Lung (tissue), 11 donors: ENCODE measurements at regions not wholly inside any gene's neighbourhood (a gene's known extent, or its start where the extent isn't known, plus 50 kb on each side); places are given as distances from the start of the nearest gene placed in this dataset.
A peak's percentile ranks its signal among the peaks of the same experiment; 100 is the strongest.

Experiments
- ATAC-seq: fragments of 200-7000 bp; cut with Tn5 transposase; one replicate; pipeline ENCODE4 v1.9.1; 2020; ENCODE audit warnings: moderate number of reproducible peaks; ENCODE audit not compliant: insufficient read depth, low FRiP score
- DNase-seq, 3 donors: peaks; one replicate each; pipeline ENCODE4 v3.0.0-alpha.2; 2013 to 2017
- H3K27ac ChIP-seq, 2 donors: one replicate each; pipeline ENCODE4 v1.5.1; 2013; ENCODE audit warnings: mild to moderate bottlenecking in 2 of 2, moderate library complexity in 2 of 2, control low read depth in 1 of 2, inconsistent platforms in 1 of 2, low read depth in 1 of 2, low read length in 1 of 2
- H3K27me3 ChIP-seq, 3 donors: one replicate each; pipeline ENCODE4 v1.5.1; 2013; ENCODE audit warnings: low read length in 2 of 3; ENCODE audit not compliant: control insufficient read depth in 3 of 3, insufficient read depth in 3 of 3
- H3K36me3 ChIP-seq, 4 donors: one replicate each; pipeline ENCODE4 v1.5.1; 2013; ENCODE audit warnings: low read length in 4 of 4, mild to moderate bottlenecking in 1 of 4, moderate library complexity in 1 of 4; ENCODE audit not compliant: control insufficient read depth in 4 of 4, insufficient read depth in 4 of 4
- H3K4me1 ChIP-seq, 5 donors: one replicate each; pipeline ENCODE4 v1.5.1; 2013; ENCODE audit warnings: low read length in 5 of 5, mild to moderate bottlenecking in 2 of 5, moderate library complexity in 1 of 5; ENCODE audit not compliant: control insufficient read depth in 5 of 5, insufficient read depth in 5 of 5
- H3K4me3 ChIP-seq: one replicate; pipeline ENCODE4 v1.5.1; 2013; ENCODE audit warnings: mild to moderate bottlenecking, control low read depth, moderate library complexity
- H3K9ac ChIP-seq, 2 donors: one replicate each; pipeline ENCODE4 v1.5.1; 2013; ENCODE audit warnings: low read length in 2 of 2, control low read depth in 1 of 2; ENCODE audit not compliant: insufficient read depth in 1 of 2
- H3K9me3 ChIP-seq, 4 donors: one replicate each; pipeline ENCODE4 v1.5.1; 2013; ENCODE audit warnings: low read length in 3 of 4, mild to moderate bottlenecking in 1 of 4, moderate library complexity in 1 of 4; ENCODE audit not compliant: control insufficient read depth in 4 of 4, insufficient read depth in 3 of 4
- CTCF ChIP-seq: IDR thresholded peaks from 2 replicates; pipeline ENCODE4 v1.5.1; 2012; ENCODE audit warnings: mild to moderate bottlenecking; ENCODE audit errors: control extremely low read depth, extremely low read depth
- WGBS, 2 donors: extraction: QIAGEN DNeasy Blood & Tissue Kit; methylation state at CpG; one replicate each; pipeline ENCODE4 v1.1.7; 2013; 5-methylcytosine and 5-hydroxymethylcytosine counted together
- donor health status: control.
- donor health status: control.
- donor health status: Bipolar disorder and iron deficiency.
- donor health status: healthy.
- donor health status: DM: yes; HTN: yes; CAD: no.

GRCh38 chr1:70552662-70553566, 141.8 kb downstream of the CTH start:
- DNase-seq (peak in 1 of 3 donors; percentile 2), ATAC-seq (no peak)
- Histone ChIP-seq H3K4me1 (no peaks in the 10 kb centered on the region), H3K4me3 (no peak overlapping the region), H3K9me3 (no peaks in the 10 kb centered on the region), H3K9ac (no peak overlapping the region), H3K36me3 (no peaks in the 10 kb centered on the region), H3K27me3 (peaks cover 0 to 4% (median 3%) of the 10 kb centered on the region in 3 donors), H3K27ac (no peak overlapping the region)
- 35 to 66% methylated on average over 2 of the region's 2 CpGs for WGBS, 2 donors
- no peak for TF ChIP-seq CTCF

- Histone ChIP-seq H3K36me3 (no peaks in the 10 kb centered on the region), H3K27ac (no peak overlapping the region), H3K4me1 (no peaks in the 10 kb centered on the region), H3K4me3 (no peak overlapping the region), H3K27me3 (peaks cover 0 to 4% (median 3%) of the 10 kb centered on the region in 3 donors), H3K9ac (no peak overlapping the region), H3K9me3 (no peaks in the 10 kb centered on the region)
- no peak for ATAC-seq
- no peak for TF ChIP-seq CTCF
- DNase-seq: no peak
- WGBS, 2 donors: 68 to 90% methylated on average over 1 of the region's 1 CpG
Observed at GRCh38 chr1:70553567-70553956, 142.5 kb downstream of the CTH start.

GRCh38 chr1:70554341-70554740, 143.3 kb downstream of the CTH start:
- ATAC-seq: no peak
- WGBS, 2 donors: 92 to 95% methylated on average over 2 of the region's 2 CpGs
- no peak for TF ChIP-seq CTCF
- Histone ChIP-seq H3K4me1 (no peaks in the 10 kb centered on the region), H3K36me3 (no peaks in the 10 kb centered on the region), H3K27me3 (peaks cover 0 to 3% (median 0%) of the 10 kb centered on the region in 3 donors), H3K9ac (no peak overlapping the region), H3K27ac (no peak overlapping the region), H3K9me3 (no peaks in the 10 kb centered on the region), H3K4me3 (no peak overlapping the region)
- DNase-seq: no peak
